Upper lobe of left lung (tissue), 6 donors: ENCODE measurements at regions not wholly inside any gene's neighbourhood (a gene's known extent, or its start where the extent isn't known, plus 50 kb on each side); places are given as distances from the start of the nearest gene placed in this dataset.
A peak's percentile ranks its signal among the peaks of the same experiment; 100 is the strongest.

ENCODE experiments used
- ATAC-seq, 2 donors: fragments of 200-7000 bp; cut with Tn5 transposase; one replicate each; pipeline ENCODE4 v1.9.1; 2022; ENCODE audit warnings: mild to moderate bottlenecking in 2 of 2, moderate library complexity in 2 of 2; ENCODE audit not compliant: low FRiP score in 2 of 2
- DNase-seq, 2 donors: peaks; one replicate each; pipeline ENCODE4 v3.0.0-alpha.2; 2019 to 2020
- H3K27ac ChIP-seq, 4 donors: fragments of 200-600 bp; sonication (generic); one replicate each; pipeline ENCODE4 v1.5.1; 2016 to 2019
- H3K27me3 ChIP-seq, 4 donors: fragments of 200-600 bp; sonication (generic); one replicate each; pipeline ENCODE4 v1.5.1; 2017 to 2019
- H3K36me3 ChIP-seq, 4 donors: fragments of 200-600 bp; sonication (generic); one replicate each; pipeline ENCODE4 v1.5.1; 2016 to 2019
- H3K4me1 ChIP-seq, 4 donors: fragments of 200-600 bp; sonication (generic); one replicate each; pipeline ENCODE4 v1.5.1; 2018 to 2019
- H3K4me3 ChIP-seq, 4 donors: fragments of 200-600 bp; sonication (generic); one replicate each; pipeline ENCODE4 v1.5.1; 2017 to 2019; ENCODE audit warnings: mild to moderate bottlenecking in 2 of 4, moderate library complexity in 1 of 4
- H3K9me3 ChIP-seq, 4 donors: fragments of 200-600 bp; sonication (generic); one replicate each; pipeline ENCODE4 v1.5.1; 2018 to 2019
- EP300 ChIP-seq, 4 donors: sonication (generic); formaldehyde crosslinking; IDR thresholded peaks; one replicate each; pipeline ENCODE4 v1.5.1; 2017; ENCODE audit warnings: antibody characterized with exemption in 4 of 4, control low read depth in 2 of 4
- POLR2A ChIP-seq, 4 donors: fragments of 450-650 bp; IDR thresholded peaks; one replicate each; pipeline ENCODE4 v1.5.1; 2016 to 2017; ENCODE audit warnings: antibody characterized with exemption in 4 of 4, mild to moderate bottlenecking in 2 of 4
- POLR2AphosphoS5 ChIP-seq, 2 donors: sonication (generic); formaldehyde crosslinking; IDR thresholded peaks; one replicate each; pipeline ENCODE4 v1.5.1; 2017; ENCODE audit warnings: antibody characterized with exemption in 2 of 2
- WGBS, 2 donors: methylation state at CpG; one replicate each; pipeline ENCODE4 v1.1.5; 2017 to 2018; 5-methylcytosine and 5-hydroxymethylcytosine counted together
- TF ChIP-seq, protein P1 (sequence below), 6 experiments: fragments of 450-650 bp in 4 of 6; fragments of 200-600 bp in 2 of 6; sonication (generic) in 2 of 6; IDR thresholded peaks; one replicate each; pipeline ENCODE4 v1.5.1; 2016 to 2019; ENCODE audit warnings: antibody characterized with exemption in 6 of 6
- donor health status: DM: no; HTN: no; CAD: no; lungs with moderate emphysema.
- donor health status: DM: no; HTN: yes; CAD: no; lungs with severe emphysema.

DNA sequence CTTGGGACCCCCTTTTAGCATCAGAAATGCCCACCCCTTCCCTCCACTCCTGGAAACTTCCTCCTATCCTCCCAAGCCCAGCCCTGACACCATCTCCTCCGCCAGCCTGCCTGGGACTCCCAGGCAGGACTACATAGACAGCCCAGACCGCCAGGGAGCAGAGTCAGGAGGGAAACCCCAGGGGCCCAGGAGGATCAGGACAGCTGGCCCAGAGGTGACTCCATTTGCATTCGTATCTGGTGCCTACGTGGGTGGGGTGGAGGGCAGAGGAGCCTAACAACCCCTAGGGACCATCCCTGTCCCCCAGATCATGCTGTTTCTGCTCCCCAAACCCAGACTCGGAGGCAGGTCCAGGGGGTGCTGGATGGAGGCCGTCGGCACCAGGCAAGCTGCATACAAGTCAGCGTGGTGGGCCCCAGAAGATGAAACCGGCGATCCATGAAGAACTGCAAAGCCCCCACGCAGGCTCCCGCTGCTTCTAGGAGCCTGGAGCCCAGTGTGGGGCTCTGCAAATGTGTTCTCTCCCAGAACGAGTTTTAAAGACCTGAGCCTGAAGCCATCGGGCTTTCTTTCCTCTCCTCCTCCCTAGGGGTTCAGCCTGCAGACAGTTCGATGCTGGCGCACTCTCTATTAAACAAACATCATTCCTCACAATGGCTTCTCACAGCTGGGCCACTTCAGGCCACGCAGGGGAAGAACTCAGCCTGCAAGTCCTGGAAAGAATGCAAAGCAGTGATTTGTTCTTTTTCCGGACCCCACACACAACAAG lies 1506.8 kb downstream of the BRD1 start:
- WGBS, 2 donors, result 54 to 65% methylated on average over 12 to 18 of the region's 18 CpGs
- Histone ChIP-seq H3K27me3 (no peaks in the 10 kb centered on the region), H3K9me3 (peaks cover 0 to 3% (median 0%) of the 10 kb centered on the region in 4 donors), H3K4me1 (no peaks in the 10 kb centered on the region), H3K27ac (no peak overlapping the region), H3K36me3 (no peaks in the 10 kb centered on the region), H3K4me3 (no peak overlapping the region)
- no peak for DNase-seq
- TF ChIP-seq POLR2A (IDR thresholded peaks at IDR 0.05) (no peak), EP300 (IDR thresholded peaks at IDR 0.05) (no peak), POLR2AphosphoS5 (IDR thresholded peaks at IDR 0.05) (no peak)
- TF ChIP-seq, protein P1, sequence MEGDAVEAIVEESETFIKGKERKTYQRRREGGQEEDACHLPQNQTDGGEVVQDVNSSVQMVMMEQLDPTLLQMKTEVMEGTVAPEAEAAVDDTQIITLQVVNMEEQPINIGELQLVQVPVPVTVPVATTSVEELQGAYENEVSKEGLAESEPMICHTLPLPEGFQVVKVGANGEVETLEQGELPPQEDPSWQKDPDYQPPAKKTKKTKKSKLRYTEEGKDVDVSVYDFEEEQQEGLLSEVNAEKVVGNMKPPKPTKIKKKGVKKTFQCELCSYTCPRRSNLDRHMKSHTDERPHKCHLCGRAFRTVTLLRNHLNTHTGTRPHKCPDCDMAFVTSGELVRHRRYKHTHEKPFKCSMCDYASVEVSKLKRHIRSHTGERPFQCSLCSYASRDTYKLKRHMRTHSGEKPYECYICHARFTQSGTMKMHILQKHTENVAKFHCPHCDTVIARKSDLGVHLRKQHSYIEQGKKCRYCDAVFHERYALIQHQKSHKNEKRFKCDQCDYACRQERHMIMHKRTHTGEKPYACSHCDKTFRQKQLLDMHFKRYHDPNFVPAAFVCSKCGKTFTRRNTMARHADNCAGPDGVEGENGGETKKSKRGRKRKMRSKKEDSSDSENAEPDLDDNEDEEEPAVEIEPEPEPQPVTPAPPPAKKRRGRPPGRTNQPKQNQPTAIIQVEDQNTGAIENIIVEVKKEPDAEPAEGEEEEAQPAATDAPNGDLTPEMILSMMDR (IDR thresholded peaks at IDR 0.05), result no peak
- ATAC-seq, result no peak

DNA sequence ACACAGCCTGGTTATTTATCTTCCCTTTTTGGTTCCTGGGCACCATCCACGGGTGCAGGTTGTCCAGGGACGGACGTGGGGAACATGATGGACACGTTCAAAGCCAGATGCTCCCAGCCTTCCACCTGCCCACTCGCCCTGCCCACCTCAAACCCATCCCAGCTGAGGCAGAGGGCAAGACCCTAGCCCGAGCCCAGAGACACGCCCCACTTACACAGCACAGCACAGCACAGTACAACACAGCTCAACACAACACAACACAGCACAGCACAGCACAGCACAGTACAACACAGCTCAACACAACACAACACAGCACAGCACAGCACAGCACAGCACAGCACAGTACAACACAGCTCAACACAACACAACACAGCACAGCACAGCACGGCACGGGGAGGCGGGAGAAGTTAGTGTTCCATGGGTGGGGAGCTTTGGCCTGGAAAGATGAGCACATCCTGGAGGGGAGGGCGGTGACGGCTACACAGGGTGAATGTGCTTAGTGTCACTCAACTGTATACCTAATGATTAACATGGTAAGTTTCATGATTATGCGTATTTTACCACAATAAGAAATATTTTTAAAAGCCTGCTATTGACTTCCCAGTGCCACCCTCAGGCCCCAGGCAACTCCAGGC lies 1507.5 kb downstream of the BRD1 start:
- H3K4me3 ChIP-seq, result no peak overlapping the region
- peaks cover 0 to under 1% (median 0%) of the 10 kb centered on the region in 4 donors for H3K9me3 ChIP-seq
- TF ChIP-seq, protein P1 (IDR thresholded peaks at IDR 0.05), result no peak
- TF ChIP-seq POLR2AphosphoS5 (IDR thresholded peaks at IDR 0.05), result no peak
- no peak for TF ChIP-seq EP300 (IDR thresholded peaks at IDR 0.05)
- no peak for TF ChIP-seq POLR2A (IDR thresholded peaks at IDR 0.05)
- no peaks in the 10 kb centered on the region for H3K4me1 ChIP-seq
- H3K36me3 ChIP-seq, result no peaks in the 10 kb centered on the region
- 80 to 89% methylated on average over 9 to 13 of the region's 13 CpGs for WGBS, 2 donors
- no peak for DNase-seq
- H3K27me3 ChIP-seq, result no peaks in the 10 kb centered on the region
- ATAC-seq, result no peak
- H3K27ac ChIP-seq, result no peak overlapping the region

DNA sequence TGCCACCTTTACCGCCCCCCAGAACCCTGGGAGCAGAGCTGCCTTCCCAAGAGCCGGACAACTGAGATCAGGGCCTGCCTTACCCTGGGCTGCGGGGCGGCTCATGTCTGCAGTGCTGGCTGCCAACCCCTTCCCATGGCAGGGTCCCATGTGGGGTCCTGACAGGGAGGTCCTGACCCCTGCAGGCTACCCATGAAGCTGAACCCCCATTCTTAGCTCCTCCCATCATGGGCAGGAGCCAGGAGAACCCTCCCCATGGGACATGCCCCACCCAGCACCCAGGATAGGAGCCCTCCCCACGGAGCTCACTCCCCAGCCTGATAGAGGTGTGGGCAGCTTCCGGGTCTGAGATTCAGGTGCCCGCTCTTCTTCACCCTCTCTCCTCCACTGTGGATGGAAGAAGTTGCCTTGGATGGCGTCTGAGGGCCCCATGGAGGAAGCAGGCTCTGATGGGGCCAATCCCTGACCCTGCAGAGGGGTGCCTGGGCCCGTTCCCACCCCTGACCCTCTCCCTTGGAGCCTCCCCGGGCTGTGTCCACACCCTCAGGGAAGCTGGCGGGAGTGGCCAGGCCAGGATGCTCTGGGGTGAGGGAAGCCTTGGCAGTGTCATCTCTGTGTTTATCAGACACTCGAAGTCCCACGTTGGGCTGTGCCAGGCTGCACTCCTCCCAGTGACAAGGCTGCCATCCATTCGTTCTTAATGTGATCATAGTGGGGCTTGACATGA lies 1508.2 kb downstream of the BRD1 start:
- ATAC-seq (peak in 1 of 2 donors; percentile 28), DNase-seq (peak in 1 of 2 donors; percentile 13)
- TF ChIP-seq POLR2A (IDR thresholded peaks at IDR 0.05) (no peak), POLR2AphosphoS5 (IDR thresholded peaks at IDR 0.05) (no peak), EP300 (IDR thresholded peaks at IDR 0.05) (no peak)
- TF ChIP-seq, protein P1 (IDR thresholded peaks at IDR 0.05), result no peak
- H3K27ac ChIP-seq, result no peak overlapping the region
- no peaks in the 10 kb centered on the region for H3K9me3 ChIP-seq
- no peak overlapping the region for H3K4me3 ChIP-seq
- no peaks in the 10 kb centered on the region for H3K4me1 ChIP-seq
- no peaks in the 10 kb centered on the region for H3K27me3 ChIP-seq
- H3K36me3 ChIP-seq, result no peaks in the 10 kb centered on the region
- WGBS, 2 donors, result 56 to 83% methylated on average over 7 to 14 of the region's 14 CpGs

DNA sequence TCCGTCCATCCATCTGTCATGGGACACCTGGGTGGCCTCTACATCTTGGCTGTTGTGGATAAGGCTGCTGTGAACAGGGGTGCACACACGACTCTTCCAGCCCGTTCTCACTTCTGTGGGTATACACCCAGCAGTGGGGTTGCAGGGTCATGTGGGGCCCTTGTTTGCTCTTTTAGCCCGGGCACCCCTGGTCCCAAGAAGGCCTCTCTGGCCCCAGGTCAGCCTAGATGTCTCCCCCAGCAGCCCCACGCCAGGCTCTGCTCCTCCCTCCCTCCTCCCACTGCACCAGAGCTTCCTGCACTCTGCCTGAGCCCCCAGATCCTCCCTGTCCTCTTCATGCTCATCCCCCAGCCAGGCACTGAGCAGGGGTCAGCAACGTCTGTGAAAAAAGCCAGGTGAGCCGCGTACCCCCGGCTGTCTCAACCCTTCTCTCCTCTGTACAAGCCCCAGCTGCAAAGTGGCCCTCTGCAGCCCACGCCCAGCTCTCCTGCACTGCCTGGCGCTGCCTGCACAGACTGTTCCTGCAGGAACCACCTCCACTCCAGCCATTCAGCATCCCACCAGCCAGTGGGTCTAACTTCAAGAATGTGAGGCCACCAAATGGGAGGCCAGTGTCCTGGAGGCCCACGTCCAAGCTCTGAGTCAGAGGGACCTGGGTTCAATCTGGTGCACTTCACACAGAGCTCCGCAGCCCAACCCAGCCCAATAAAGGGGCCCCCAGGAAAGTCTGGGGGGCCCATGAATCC lies 1508.9 kb downstream of the BRD1 start:
- no peak for TF ChIP-seq EP300 (IDR thresholded peaks at IDR 0.05)
- TF ChIP-seq, protein P1 (IDR thresholded peaks at IDR 0.05), result no peak
- TF ChIP-seq POLR2A (IDR thresholded peaks at IDR 0.05), result no peak
- TF ChIP-seq POLR2AphosphoS5 (IDR thresholded peaks at IDR 0.05), result no peak
- WGBS, 2 donors, result 77 to 79% methylated on average over 11 to 13 of the region's 13 CpGs
- Histone ChIP-seq H3K4me1 (no peaks in the 10 kb centered on the region), H3K36me3 (no peaks in the 10 kb centered on the region), H3K27ac (no peak overlapping the region), H3K27me3 (no peaks in the 10 kb centered on the region), H3K9me3 (no peaks in the 10 kb centered on the region), H3K4me3 (no peak overlapping the region)
- DNase-seq (peak in 1 of 2 donors; percentile 15), ATAC-seq (no peak)
